ENCODE measurements at regions not wholly inside any gene's neighbourhood (a gene's known extent, or its start where the extent isn't known, plus 50 kb on each side); places are given as distances from the start of the nearest gene placed in this dataset.

- TF ChIP-seq SMC3 (conservative IDR thresholded peaks at IDR 0.05; ENCODE audit: poor library complexity) = no peak
- no peaks in the 10 kb centered on the region for H3K9me2 ChIP-seq (ENCODE audit: insufficient read depth, low read length)
- H3K9me3 ChIP-seq (ENCODE audit: low read length) = no peaks in the 10 kb centered on the region
- no peak overlapping the region for H2AFZ ChIP-seq (ENCODE audit: low read depth, low read length)
- H4K20me1 ChIP-seq (ENCODE audit: insufficient read depth) = no peaks in the 10 kb centered on the region
- H3K79me2 ChIP-seq (replicated peaks; ENCODE audit: insufficient read depth, low read length) = no peaks in the 10 kb centered on the region
- H3K27ac ChIP-seq (ENCODE audit: low read length) = no peak overlapping the region
- no peak overlapping the region for H3K4me3 ChIP-seq (ENCODE audit: low read length)
- peaks cover 5% of the 10 kb centered on the region for H3K27me3 ChIP-seq (ENCODE audit: insufficient read depth, low read depth, low read length)
- H3K36me3 ChIP-seq (ENCODE audit: insufficient read depth, low read length) = no peaks in the 10 kb centered on the region
- no peak overlapping the region for H3K9ac ChIP-seq (ENCODE audit: low read length)
- H3K4me2 ChIP-seq (ENCODE audit: low read length) = no peak overlapping the region
- H3F3A ChIP-seq (ENCODE audit: insufficient read depth, low read length, poor library complexity, severe bottlenecking) = no peaks in the 10 kb centered on the region
Measured at GRCh38 chr2:34371711-34372110, 772.6 kb upstream of the FAM98A start.

GRCh38 chr2:34368304-34368703, 769.2 kb upstream of the FAM98A start:
- H3K27ac ChIP-seq (ENCODE audit: low read length) = no peak overlapping the region
- H3K36me3 ChIP-seq (ENCODE audit: insufficient read depth, low read length) = no peaks in the 10 kb centered on the region
- H3F3A ChIP-seq (ENCODE audit: insufficient read depth, low read length, poor library complexity, severe bottlenecking) = no peaks in the 10 kb centered on the region

GRCh38 chr2:34365932-34366331, 766.8 kb upstream of the FAM98A start:
- no peaks in the 10 kb centered on the region for H3K9me3 ChIP-seq (ENCODE audit: low read length)
- no peaks in the 10 kb centered on the region for H3F3A ChIP-seq (ENCODE audit: insufficient read depth, low read length, poor library complexity, severe bottlenecking)
- H3K27me3 ChIP-seq (ENCODE audit: insufficient read depth, low read depth, low read length) = peaks cover 5% of the 10 kb centered on the region
- no peaks in the 10 kb centered on the region for H4K20me1 ChIP-seq (ENCODE audit: insufficient read depth)
- peak overlapping the region; percentile 13 for H3K27ac ChIP-seq (ENCODE audit: low read length)
- peak overlapping the region; percentile 3 for H3K9ac ChIP-seq (ENCODE audit: low read length)
- H3K9me2 ChIP-seq (ENCODE audit: insufficient read depth, low read length) = no peaks in the 10 kb centered on the region
- TF ChIP-seq TAF1 (IDR thresholded peaks at IDR 0.05; ENCODE audit: low read depth) = no peak
- no peak for TF ChIP-seq REST (IDR thresholded peaks at IDR 0.05; ENCODE audit: borderline replicate concordance)
- peak; percentile 44 for TF ChIP-seq CTCF (IDR thresholded peaks at IDR 0.05; ENCODE audit: poor library complexity, severe bottlenecking)
- no peak for TF ChIP-seq MXI1 (conservative IDR thresholded peaks at IDR 0.05; ENCODE audit: poor library complexity, severe bottlenecking)
- peak; percentile 53 for TF ChIP-seq RAD21 (conservative IDR thresholded peaks at IDR 0.05)
- TF ChIP-seq SMC3 (conservative IDR thresholded peaks at IDR 0.05; ENCODE audit: poor library complexity) = no peak
- no peak for TF ChIP-seq POLR2AphosphoS5 (IDR thresholded peaks at IDR 0.05)
- no peak overlapping the region for H2AFZ ChIP-seq (ENCODE audit: low read depth, low read length)
- peak overlapping the region; percentile 46 for H3K4me2 ChIP-seq (ENCODE audit: low read length)
- H3K79me2 ChIP-seq (replicated peaks; ENCODE audit: insufficient read depth, low read length) = no peaks in the 10 kb centered on the region
- H3K4me3 ChIP-seq (ENCODE audit: low read length) = peak overlapping the region; percentile 46
- H3K36me3 ChIP-seq (ENCODE audit: insufficient read depth, low read length) = no peaks in the 10 kb centered on the region

More at GRCh38 chr2:34368304-34368703, 769.2 kb upstream of the FAM98A start:
- Histone ChIP-seq H4K20me1 (ENCODE audit: insufficient read depth) (no peaks in the 10 kb centered on the region), H3K4me3 (ENCODE audit: low read length) (no peak overlapping the region), H3K79me2 (replicated peaks; ENCODE audit: insufficient read depth, low read length) (no peaks in the 10 kb centered on the region), H3K9me2 (ENCODE audit: insufficient read depth, low read length) (no peaks in the 10 kb centered on the region), H3K9ac (ENCODE audit: low read length) (no peak overlapping the region), H2AFZ (ENCODE audit: low read depth, low read length) (no peak overlapping the region), H3K27me3 (ENCODE audit: insufficient read depth, low read depth, low read length) (peaks cover 5% of the 10 kb centered on the region), H3K9me3 (ENCODE audit: low read length) (no peaks in the 10 kb centered on the region), H3K4me2 (ENCODE audit: low read length) (no peak overlapping the region)
- no peak for TF ChIP-seq MXI1 (conservative IDR thresholded peaks at IDR 0.05; ENCODE audit: poor library complexity, severe bottlenecking)
- TF ChIP-seq SMC3 (conservative IDR thresholded peaks at IDR 0.05; ENCODE audit: poor library complexity) = no peak
